ENCODE measurements at regions not wholly inside any gene's neighbourhood (a gene's known extent, or its start where the extent isn't known, plus 50 kb on each side); places are given as distances from the start of the nearest gene placed in this dataset.
A peak's percentile ranks its signal among the peaks of the same experiment; 100 is the strongest.

DNA sequence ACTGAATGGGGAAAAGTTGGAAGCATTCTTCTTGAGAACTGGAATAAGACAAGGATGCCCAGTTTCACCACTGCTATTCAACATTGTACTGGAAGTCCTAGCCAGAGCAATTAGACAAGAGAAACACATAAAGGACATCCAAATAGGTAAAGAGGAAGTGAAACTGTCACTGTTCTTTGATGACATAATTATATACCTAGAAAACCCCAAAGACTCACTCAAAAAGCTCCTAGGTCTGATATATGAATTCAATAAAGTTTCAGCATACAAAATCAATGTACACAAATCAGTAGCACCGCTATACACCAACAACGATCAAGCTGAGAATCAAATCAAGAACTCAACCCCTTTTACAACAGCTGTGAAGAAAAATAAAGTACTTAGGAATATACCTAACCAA is 157.3 kb upstream of the DDHD1 start:
- Histone ChIP-seq H3K4me2 (ENCODE audit: extremely low read depth, insufficient read depth, low read length) (no peak overlapping the region), H3K9ac (ENCODE audit: insufficient read depth, low read length) (no peak overlapping the region), H2AFZ (ENCODE audit: low read length) (no peak overlapping the region), H3K4me3 (replicated peaks in 1 of 4; ENCODE audit: control extremely low read depth in 1 of 4, insufficient read depth in 1 of 4, low read depth in 3 of 4, low read length in 4 of 4) (no peak overlapping the region), H3K9me3 (ENCODE audit: control insufficient read depth, insufficient read depth, low read depth, low read length) (no peaks in the 10 kb centered on the region), H3K36me3 (ENCODE audit: control insufficient read depth, insufficient read depth, low read length) (no peaks in the 10 kb centered on the region), H3K27ac (ENCODE audit: insufficient read depth, low read length) (no peak overlapping the region), H3K4me1 (ENCODE audit: control insufficient read depth, extremely low read depth, insufficient read depth, low read length) (peaks cover 9% of the 10 kb centered on the region), H3K27me3 (ENCODE audit: control insufficient read depth, insufficient read depth, low read length) (no peaks in the 10 kb centered on the region), H4K20me1 (ENCODE audit: control insufficient read depth, extremely low read depth, insufficient read depth, low read length) (no peaks in the 10 kb centered on the region), H3K79me2 (ENCODE audit: control insufficient read depth, insufficient read depth, low read length) (no peaks in the 10 kb centered on the region)
- no peak for DNase-seq (ENCODE audit: low read depth in 2 of 2)
- TF ChIP-seq EZH2 (IDR thresholded peaks at IDR 0.05; ENCODE audit: low read length, missing control alignments) (no peak), CTCF (conservative IDR thresholded peaks at IDR 0.05 in 1 of 2, IDR thresholded peaks at IDR 0.05 in 1 of 2; ENCODE audit: low read depth in 1 of 2, low read length in 2 of 2) (no peak)

DNA sequence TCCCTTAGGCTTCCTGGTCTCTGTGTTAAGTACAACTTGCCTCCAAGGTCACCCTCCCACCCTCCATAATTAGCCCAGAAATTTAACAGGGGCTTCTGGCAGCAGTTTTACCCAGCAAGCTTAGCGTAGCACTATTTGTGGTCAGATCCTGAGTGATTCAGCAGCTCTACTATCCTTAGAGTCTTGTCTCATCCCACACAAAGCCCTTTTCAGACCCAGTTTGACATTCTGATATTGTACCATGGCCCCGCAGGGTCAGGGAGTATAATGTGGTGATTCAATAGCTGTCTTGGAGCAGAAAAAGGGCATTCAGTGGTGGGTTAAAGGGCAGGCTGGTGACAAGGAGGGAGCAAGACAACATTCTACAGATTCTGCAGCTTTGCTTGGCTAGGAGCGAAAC is 153.8 kb upstream of the DDHD1 start:
- Histone ChIP-seq H3K27me3 (ENCODE audit: control insufficient read depth, insufficient read depth, low read length) (no peaks in the 10 kb centered on the region), H3K27ac (ENCODE audit: insufficient read depth, low read length) (no peak overlapping the region), H3K9me3 (ENCODE audit: control insufficient read depth, insufficient read depth, low read depth, low read length) (no peaks in the 10 kb centered on the region), H3K9ac (ENCODE audit: insufficient read depth, low read length) (no peak overlapping the region), H3K79me2 (ENCODE audit: control insufficient read depth, insufficient read depth, low read length) (no peaks in the 10 kb centered on the region), H2AFZ (ENCODE audit: low read length) (peak overlapping the region; percentile 14), H3K36me3 (ENCODE audit: control insufficient read depth, insufficient read depth, low read length) (no peaks in the 10 kb centered on the region), H3K4me2 (ENCODE audit: extremely low read depth, insufficient read depth, low read length) (peak overlapping the region; percentile 44), H3K4me1 (ENCODE audit: control insufficient read depth, extremely low read depth, insufficient read depth, low read length) (peaks cover 17% of the 10 kb centered on the region), H4K20me1 (ENCODE audit: control insufficient read depth, extremely low read depth, insufficient read depth, low read length) (no peaks in the 10 kb centered on the region), H3K4me3 (replicated peaks in 1 of 4; ENCODE audit: control extremely low read depth in 1 of 4, insufficient read depth in 1 of 4, low read depth in 3 of 4, low read length in 4 of 4) (peak overlapping the region in 1 of 4 experiments; percentile 52)
- peak; percentile 49 to 79 for DNase-seq (ENCODE audit: low read depth in 2 of 2)
- TF ChIP-seq EZH2 (IDR thresholded peaks at IDR 0.05; ENCODE audit: low read length, missing control alignments), result no peak
- TF ChIP-seq CTCF (conservative IDR thresholded peaks at IDR 0.05 in 1 of 2, IDR thresholded peaks at IDR 0.05 in 1 of 2; ENCODE audit: low read depth in 1 of 2, low read length in 2 of 2), result no peak

GRCh38 chr14:53306267-53306721 is 153.2 kb upstream of the DDHD1 start:
- H3K27me3 ChIP-seq (ENCODE audit: control insufficient read depth, insufficient read depth, low read length), result no peaks in the 10 kb centered on the region
- peak; percentile 82 to 88 for DNase-seq (ENCODE audit: low read depth in 2 of 2)
- H3K4me3 ChIP-seq (replicated peaks in 1 of 4; ENCODE audit: control extremely low read depth in 1 of 4, insufficient read depth in 1 of 4, low read depth in 3 of 4, low read length in 4 of 4), result peak overlapping the region; percentile 45 to 84 (median 50)
- TF ChIP-seq EZH2 (IDR thresholded peaks at IDR 0.05; ENCODE audit: low read length, missing control alignments), result no peak
- TF ChIP-seq CTCF (conservative IDR thresholded peaks at IDR 0.05 in 1 of 2, IDR thresholded peaks at IDR 0.05 in 1 of 2; ENCODE audit: low read depth in 1 of 2, low read length in 2 of 2), result peak; percentile 65 to 78
- H2AFZ ChIP-seq (ENCODE audit: low read length), result no peak overlapping the region
- peak overlapping the region; percentile 44 for H3K4me2 ChIP-seq (ENCODE audit: extremely low read depth, insufficient read depth, low read length)
- no peak overlapping the region for H3K27ac ChIP-seq (ENCODE audit: insufficient read depth, low read length)
- no peaks in the 10 kb centered on the region for H4K20me1 ChIP-seq (ENCODE audit: control insufficient read depth, extremely low read depth, insufficient read depth, low read length)
- H3K4me1 ChIP-seq (ENCODE audit: control insufficient read depth, extremely low read depth, insufficient read depth, low read length), result peaks cover 17% of the 10 kb centered on the region
- H3K9me3 ChIP-seq (ENCODE audit: control insufficient read depth, insufficient read depth, low read depth, low read length), result no peaks in the 10 kb centered on the region
- H3K36me3 ChIP-seq (ENCODE audit: control insufficient read depth, insufficient read depth, low read length), result no peaks in the 10 kb centered on the region
- no peak overlapping the region for H3K9ac ChIP-seq (ENCODE audit: insufficient read depth, low read length)
- H3K79me2 ChIP-seq (ENCODE audit: control insufficient read depth, insufficient read depth, low read length), result no peaks in the 10 kb centered on the region

Data from fibroblast of lung (primary cell).